ENCODE measurements at regions not wholly inside any gene's neighbourhood (a gene's known extent, or its start where the extent isn't known, plus 50 kb on each side); places are given as distances from the start of the nearest gene placed in this dataset.

GRCh38 chr2:228878138-228878537 is 392.9 kb downstream of the PID1 start:
- H3K36me3 ChIP-seq (replicated peaks in 1 of 2), result no peaks in the 10 kb centered on the region
- no peak for DNase-seq
- H3K27me3 ChIP-seq, result no peaks in the 10 kb centered on the region
- intact Hi-C loops (cut with DNase I), result no loop called here
- TF ChIP-seq, protein P1, sequence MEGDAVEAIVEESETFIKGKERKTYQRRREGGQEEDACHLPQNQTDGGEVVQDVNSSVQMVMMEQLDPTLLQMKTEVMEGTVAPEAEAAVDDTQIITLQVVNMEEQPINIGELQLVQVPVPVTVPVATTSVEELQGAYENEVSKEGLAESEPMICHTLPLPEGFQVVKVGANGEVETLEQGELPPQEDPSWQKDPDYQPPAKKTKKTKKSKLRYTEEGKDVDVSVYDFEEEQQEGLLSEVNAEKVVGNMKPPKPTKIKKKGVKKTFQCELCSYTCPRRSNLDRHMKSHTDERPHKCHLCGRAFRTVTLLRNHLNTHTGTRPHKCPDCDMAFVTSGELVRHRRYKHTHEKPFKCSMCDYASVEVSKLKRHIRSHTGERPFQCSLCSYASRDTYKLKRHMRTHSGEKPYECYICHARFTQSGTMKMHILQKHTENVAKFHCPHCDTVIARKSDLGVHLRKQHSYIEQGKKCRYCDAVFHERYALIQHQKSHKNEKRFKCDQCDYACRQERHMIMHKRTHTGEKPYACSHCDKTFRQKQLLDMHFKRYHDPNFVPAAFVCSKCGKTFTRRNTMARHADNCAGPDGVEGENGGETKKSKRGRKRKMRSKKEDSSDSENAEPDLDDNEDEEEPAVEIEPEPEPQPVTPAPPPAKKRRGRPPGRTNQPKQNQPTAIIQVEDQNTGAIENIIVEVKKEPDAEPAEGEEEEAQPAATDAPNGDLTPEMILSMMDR (IDR thresholded peaks at IDR 0.05), result no peak
- no peak for TF ChIP-seq POLR2A (IDR thresholded peaks at IDR 0.05)
- 38 to 100% (median 99%) methylated on average over 1 of the region's 1 CpG for WGBS, 4 donors
- H3K4me1 ChIP-seq (replicated peaks in 1 of 2), result no peaks in the 10 kb centered on the region
- no peaks in the 10 kb centered on the region for H3K9me3 ChIP-seq (replicated peaks in 1 of 3)
- H3K4me3 ChIP-seq, result no peak overlapping the region
- H3K27ac ChIP-seq, result no peak overlapping the region

- H3K27me3 ChIP-seq, result no peaks in the 10 kb centered on the region
- intact Hi-C loops (cut with DNase I), result no loop called here
- no peaks in the 10 kb centered on the region for H3K9me3 ChIP-seq (replicated peaks in 1 of 3)
- H3K4me3 ChIP-seq, result no peak overlapping the region
- no peaks in the 10 kb centered on the region for H3K4me1 ChIP-seq (replicated peaks in 1 of 2)
- H3K36me3 ChIP-seq (replicated peaks in 1 of 2), result no peaks in the 10 kb centered on the region
- no peak overlapping the region for H3K27ac ChIP-seq
- 54 to 64% (median 59%) methylated on average over 2 of the region's 2 CpGs for WGBS, 4 donors
- no peak for DNase-seq
- no peak for TF ChIP-seq POLR2A (IDR thresholded peaks at IDR 0.05)
- TF ChIP-seq, protein P1 (IDR thresholded peaks at IDR 0.05), result no peak
Observed at GRCh38 chr2:228876276-228876675, 394.8 kb downstream of the PID1 start.

DNA sequence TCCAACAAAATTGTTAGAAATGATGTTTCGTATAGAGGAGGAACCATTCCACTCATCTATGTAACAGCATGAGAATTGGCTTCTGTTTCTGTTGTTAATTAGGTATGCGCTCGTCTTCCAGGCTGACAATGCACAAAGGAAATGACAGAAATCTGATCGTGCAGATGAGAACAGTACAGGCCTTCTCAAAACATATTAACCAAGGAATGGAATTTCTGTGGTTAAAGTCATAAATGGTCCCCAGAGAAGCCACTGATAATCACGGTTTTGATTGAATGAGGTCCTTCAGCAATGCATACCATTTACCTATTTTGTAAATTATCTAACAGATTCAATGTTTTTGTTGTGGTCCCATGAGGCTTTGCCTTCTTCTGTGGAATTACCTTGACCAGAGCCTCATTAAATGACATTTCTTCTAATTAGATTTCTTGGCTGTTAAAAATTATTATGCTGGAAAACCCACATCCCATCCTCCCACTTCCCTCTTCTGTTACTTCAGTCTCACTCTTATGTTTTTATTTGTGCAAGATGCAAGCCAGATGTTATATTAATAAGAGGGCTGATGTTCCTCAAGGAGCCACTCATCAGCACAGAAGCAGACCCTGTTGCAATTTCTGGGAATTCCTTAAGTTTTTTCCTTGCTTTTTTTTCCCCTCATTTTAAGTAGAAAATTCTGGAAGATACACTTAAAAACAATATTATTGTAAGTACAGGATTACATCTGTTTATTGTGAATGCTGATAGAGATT is 395.8 kb downstream of the PID1 start:
- H3K4me3 ChIP-seq, result no peak overlapping the region

DNA sequence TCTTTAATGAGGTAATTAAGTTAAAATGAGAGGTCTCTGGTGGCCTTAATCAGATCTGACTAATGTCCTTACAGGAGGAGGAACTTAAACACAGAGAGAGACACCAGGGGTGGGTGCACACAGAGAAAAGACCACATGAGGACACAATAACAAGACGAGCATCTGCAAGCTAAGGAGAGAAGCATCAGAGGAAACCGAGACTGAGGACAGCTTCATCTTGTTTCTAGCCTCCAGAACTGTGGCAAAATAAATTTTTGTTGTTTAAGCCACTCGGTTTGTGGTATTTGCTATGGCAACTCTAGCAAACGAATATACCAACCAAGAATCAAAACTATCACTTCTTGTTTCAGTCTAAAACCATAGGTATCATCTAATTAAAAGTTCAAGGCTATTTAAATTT is 400.1 kb downstream of the PID1 start:
- Histone ChIP-seq H3K9me3 (replicated peaks in 1 of 3) (no peaks in the 10 kb centered on the region), H3K27me3 (no peaks in the 10 kb centered on the region), H3K4me3 (no peak overlapping the region), H3K27ac (no peak overlapping the region), H3K36me3 (replicated peaks in 1 of 2) (no peaks in the 10 kb centered on the region), H3K4me1 (replicated peaks in 1 of 2) (no peaks in the 10 kb centered on the region)
- DNase-seq, result no peak
- intact Hi-C loops (cut with DNase I), result no loop called here
- 75 to 88% (median 86%) methylated on average over 4 of the region's 4 CpGs for WGBS, 4 donors
- TF ChIP-seq, protein P1 (IDR thresholded peaks at IDR 0.05), result no peak
- no peak for TF ChIP-seq POLR2A (IDR thresholded peaks at IDR 0.05)

More for the DNA sequence above, 395.8 kb downstream of the PID1 start:
- TF ChIP-seq POLR2A (IDR thresholded peaks at IDR 0.05), result no peak
- TF ChIP-seq, protein P1 (IDR thresholded peaks at IDR 0.05), result no peak
- no peak for DNase-seq
- H3K9me3 ChIP-seq (replicated peaks in 1 of 3), result no peaks in the 10 kb centered on the region
- H3K27me3 ChIP-seq, result no peaks in the 10 kb centered on the region
- WGBS, 4 donors, result 67 to 75% (median 72%) methylated on average over 5 of the region's 5 CpGs
- H3K4me1 ChIP-seq (replicated peaks in 1 of 2), result no peaks in the 10 kb centered on the region
- intact Hi-C loops (cut with DNase I), result no loop called here
- H3K36me3 ChIP-seq (replicated peaks in 1 of 2), result no peaks in the 10 kb centered on the region
- no peak overlapping the region for H3K27ac ChIP-seq
